Cardiac fibroblast (primary cell): ENCODE measurements at regions not wholly inside any gene's neighbourhood (a gene's known extent, or its start where the extent isn't known, plus 50 kb on each side); places are given as distances from the start of the nearest gene placed in this dataset.
A peak's percentile ranks its signal among the peaks of the same experiment; 100 is the strongest.

Experiments used
- DNase-seq, 2 donors: peaks; one replicate each; pipeline versions ENCODE4 v3.0.0 to v3.0.0-alpha.2; 2010; ENCODE audit warnings: low read depth in 2 of 2
- H3K4me3 ChIP-seq, 2 donors: replicated peaks in 1 of 2; 1 replicate in 1 of 2; 2 replicates in 1 of 2; pipeline ENCODE4 v1.5.1; 2011; ENCODE audit warnings: low read depth in 2 of 2, low read length in 2 of 2, mild to moderate bottlenecking in 2 of 2, moderate library complexity in 1 of 2
- TF ChIP-seq, protein P1 (sequence below): IDR thresholded peaks from one replicate; pipeline ENCODE4 v1.5.1; 2011; ENCODE audit warnings: low read depth, mild to moderate bottlenecking, low read length, inconsistent platforms

DNA sequence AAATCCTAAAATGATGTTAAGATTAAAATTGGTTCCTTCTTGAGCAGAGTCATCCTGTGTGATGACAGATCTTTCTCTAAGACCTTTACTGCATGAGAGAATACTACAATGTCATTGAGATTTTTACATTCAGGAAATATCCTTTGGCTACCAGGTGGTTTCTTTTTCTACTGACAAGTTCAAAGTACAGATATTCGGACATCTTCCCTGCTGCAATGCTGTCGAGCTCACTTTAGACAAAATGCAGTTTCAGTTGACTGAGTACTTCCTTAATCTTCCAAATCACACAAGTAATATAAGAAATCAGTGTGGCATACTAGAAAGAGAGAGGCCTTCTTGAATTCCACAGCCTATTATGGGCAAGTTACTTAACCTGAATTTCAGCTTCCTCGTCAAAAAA, 207.9 kb upstream of the ACVR2A start:
- no peak for DNase-seq
- H3K4me3 ChIP-seq: no peak overlapping the region
- TF ChIP-seq, protein P1, sequence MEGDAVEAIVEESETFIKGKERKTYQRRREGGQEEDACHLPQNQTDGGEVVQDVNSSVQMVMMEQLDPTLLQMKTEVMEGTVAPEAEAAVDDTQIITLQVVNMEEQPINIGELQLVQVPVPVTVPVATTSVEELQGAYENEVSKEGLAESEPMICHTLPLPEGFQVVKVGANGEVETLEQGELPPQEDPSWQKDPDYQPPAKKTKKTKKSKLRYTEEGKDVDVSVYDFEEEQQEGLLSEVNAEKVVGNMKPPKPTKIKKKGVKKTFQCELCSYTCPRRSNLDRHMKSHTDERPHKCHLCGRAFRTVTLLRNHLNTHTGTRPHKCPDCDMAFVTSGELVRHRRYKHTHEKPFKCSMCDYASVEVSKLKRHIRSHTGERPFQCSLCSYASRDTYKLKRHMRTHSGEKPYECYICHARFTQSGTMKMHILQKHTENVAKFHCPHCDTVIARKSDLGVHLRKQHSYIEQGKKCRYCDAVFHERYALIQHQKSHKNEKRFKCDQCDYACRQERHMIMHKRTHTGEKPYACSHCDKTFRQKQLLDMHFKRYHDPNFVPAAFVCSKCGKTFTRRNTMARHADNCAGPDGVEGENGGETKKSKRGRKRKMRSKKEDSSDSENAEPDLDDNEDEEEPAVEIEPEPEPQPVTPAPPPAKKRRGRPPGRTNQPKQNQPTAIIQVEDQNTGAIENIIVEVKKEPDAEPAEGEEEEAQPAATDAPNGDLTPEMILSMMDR: no peak

DNA sequence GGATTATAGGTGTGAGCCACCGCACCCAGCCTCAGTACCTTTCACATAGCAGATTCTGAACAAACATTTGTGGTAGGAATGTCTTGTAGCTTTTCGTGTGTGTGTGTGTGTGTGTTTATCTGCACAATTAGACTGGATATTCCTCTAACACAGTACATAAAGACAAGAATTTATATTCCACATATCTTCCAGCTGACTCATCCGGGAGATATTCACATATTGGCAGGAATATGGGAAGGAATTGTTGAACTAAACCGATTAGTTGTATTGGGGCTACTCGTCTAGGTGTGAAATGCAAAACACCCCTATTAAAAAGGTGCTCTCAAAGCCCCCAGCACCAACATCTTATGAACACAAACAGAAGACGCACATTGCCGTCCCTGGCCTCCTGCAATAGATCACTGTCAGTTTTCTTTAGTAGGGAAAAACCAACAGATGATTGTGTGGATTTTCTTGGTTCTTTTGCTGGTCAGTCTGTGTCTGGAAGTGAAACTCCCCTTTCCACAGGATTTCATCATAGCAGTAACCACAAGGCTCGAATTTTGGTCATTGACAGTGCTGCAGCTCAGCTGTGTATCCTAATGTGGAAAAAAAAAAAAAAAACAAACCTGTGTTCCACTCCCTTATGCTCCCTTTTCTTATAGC, 208.5 kb upstream of the ACVR2A start:
- H3K4me3 ChIP-seq: no peak overlapping the region
- TF ChIP-seq, protein P1: no peak
- DNase-seq: peak; percentile 9 to 81

DNA sequence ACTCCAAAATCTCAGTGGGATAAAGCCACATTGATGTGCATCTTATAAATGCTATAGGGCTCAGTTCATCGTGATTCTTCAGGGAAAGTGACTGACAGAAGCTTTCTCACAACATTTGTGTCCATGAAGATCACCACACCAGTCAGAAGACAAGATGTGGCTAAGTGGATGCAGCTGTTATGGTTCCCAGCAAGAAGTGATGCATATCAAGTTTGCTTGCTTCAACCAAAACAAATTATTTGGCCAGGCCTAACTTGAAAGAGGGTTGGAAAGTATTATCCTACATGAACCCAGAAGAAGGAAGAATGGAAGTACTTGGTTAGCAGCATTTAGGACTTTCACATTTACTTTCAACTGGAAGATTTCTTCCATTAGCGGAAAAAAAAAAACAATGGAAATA, 210.0 kb upstream of the ACVR2A start:
- DNase-seq: no peak
- TF ChIP-seq, protein P1: no peak
- H3K4me3 ChIP-seq: no peak overlapping the region

DNA sequence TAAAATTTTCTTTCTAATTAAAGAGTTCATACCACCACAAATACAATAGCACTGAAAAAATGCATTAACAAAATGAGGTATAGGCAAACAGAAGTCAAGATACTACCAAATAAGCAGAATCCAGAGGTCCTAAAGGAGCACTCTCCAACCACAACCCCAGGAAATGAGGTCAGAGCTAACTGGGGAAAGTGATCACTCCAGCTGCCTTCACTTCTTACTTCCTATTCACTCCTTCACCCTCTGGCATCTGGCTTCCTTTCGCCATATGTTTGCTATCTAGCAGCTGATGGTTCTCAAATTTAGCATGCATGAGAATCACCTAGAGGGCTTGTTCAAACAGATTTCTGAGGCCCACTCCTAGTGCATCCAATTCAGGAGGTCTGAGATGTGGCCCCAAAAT, 212.6 kb upstream of the ACVR2A start:
- H3K4me3 ChIP-seq: no peak overlapping the region
- TF ChIP-seq, protein P1: no peak
- no peak for DNase-seq

DNA sequence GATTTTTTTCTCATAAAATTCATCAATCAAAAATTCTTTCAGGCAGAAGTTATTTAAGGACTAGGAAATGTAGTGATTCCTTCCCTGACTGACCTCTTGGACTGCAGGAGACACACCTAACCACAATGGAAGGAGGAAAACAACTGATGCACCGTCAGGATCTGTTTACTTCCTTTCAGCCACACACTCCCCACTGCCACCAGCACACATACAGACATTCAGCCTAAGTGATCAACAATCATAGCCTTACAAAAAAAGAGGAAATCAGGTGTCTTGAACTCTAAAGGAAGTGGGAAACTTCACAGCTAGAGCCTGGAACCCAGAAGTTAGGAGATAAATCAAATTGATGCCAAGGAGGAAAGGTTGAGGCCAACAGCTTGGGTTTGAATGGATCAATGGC, 213.5 kb upstream of the ACVR2A start:
- TF ChIP-seq, protein P1: no peak
- DNase-seq: no peak
- H3K4me3 ChIP-seq: no peak overlapping the region

DNA sequence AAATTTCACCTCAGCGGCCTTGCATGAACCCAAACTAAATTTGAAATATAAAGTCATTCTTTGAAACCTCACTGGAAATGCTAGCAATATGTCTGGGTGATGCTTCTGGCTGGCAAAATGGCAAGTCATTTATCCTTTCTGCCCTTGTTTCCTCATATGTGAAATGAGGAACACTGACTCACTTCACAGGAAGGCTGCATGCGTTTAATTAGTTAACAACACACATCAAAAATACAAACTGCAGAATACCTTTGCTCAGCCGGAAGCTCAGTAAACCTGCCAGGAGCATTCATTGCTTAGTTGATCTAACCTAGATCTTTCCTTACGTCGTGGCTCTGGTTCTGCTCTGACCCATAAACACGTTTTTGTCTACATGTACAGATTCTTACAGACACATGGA, 214.2 kb upstream of the ACVR2A start:
- no peak for DNase-seq
- H3K4me3 ChIP-seq: no peak overlapping the region
- TF ChIP-seq, protein P1: no peak

DNA sequence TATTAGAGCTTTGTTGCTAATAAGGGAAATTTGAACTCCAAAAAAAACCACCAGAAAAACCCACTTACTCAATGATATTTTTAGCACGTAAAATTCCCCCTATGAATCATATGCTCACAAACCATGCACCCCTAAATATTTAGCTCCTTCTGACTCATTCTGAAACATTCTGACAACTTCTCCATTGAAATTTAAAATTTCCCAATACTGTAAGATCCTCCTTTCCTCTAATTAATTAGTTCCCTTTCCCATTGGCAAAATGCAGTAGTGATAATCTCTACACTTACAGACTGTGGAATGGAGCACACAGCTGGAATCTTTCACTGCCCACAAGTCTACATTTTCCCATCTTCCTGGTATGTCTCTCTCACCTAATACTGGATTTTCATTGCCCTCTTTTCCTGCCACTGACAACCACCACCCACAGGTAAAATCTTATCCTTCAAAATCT, 215.8 kb upstream of the ACVR2A start:
- no peak for DNase-seq
- TF ChIP-seq, protein P1: no peak
- no peak overlapping the region for H3K4me3 ChIP-seq
